ENCODE measurements at regions not wholly inside any gene's neighbourhood (a gene's known extent, or its start where the extent isn't known, plus 50 kb on each side); places are given as distances from the start of the nearest gene placed in this dataset.

DNA sequence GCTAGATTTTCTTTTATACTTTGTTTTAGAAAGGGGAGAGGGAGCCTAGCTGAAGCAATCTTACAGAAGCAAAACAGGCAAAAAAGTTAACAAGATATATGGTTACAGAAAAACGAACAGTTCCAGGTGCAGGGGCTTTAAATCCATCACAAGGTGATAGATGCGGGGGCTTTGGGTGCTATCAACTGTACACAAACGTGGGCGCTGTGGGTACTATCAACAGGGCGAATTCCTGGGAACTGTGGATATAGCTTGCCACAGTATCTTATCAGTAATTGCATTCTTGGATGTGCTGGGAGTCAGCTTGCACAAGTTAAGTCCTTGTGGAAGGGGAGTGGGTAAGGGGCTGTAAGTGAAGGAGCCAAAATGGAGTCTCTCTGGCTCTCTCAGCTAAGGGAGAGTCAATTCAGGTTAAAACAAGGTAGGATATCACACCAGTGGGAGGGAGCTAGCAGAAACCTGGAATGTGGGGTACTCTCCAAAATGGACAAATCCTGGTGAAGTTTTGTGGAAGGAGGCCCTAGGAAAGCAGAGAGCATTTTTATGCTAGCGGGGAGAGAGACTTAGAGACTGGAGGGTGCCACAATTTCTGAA is 325.8 kb upstream of the SPHKAP start:
- TF ChIP-seq ZFP3 (CRISPR knock-in tag; IDR thresholded peaks at IDR 0.05), result no peak
- TF ChIP-seq ZNF8 (CRISPR knock-in tag; IDR thresholded peaks at IDR 0.05), result no peak
- TF ChIP-seq SNAI2 (CRISPR knock-in tag; IDR thresholded peaks at IDR 0.05), result no peak
- no peak for TF ChIP-seq PATZ1 (CRISPR knock-in tag; IDR thresholded peaks at IDR 0.05; ENCODE audit: borderline replicate concordance)
- TF ChIP-seq TCF4 (CRISPR knock-in tag; IDR thresholded peaks at IDR 0.05; ENCODE audit: borderline replicate concordance), result no peak

Data from SK-N-SH treated with all-trans-retinoic acid at 6 μM for 48 hours (cell line).